PC-3 (cell line): ENCODE measurements at regions not wholly inside any gene's neighbourhood (a gene's known extent, or its start where the extent isn't known, plus 50 kb on each side); places are given as distances from the start of the nearest gene placed in this dataset.
A peak's percentile ranks its signal among the peaks of the same experiment; 100 is the strongest.

ENCODE experiments used
- ATAC-seq: fragments of 200-7000 bp; cut with Tn5 transposase; 2 replicates; pipeline ENCODE4 v1.9.1; 2020; ENCODE audit warnings: mild to moderate bottlenecking, moderate library complexity
- BruUV-seq: library from RNA; stranded (reverse); fragments of 400-500 nt; replicated peaks from 2 replicates; lab custom pipeline; 2021; lab: Mats Ljungman, UMichigan
- CTCF ChIA-PET: fragments of 300-600 bp; sonication (Branson Sonifier 250); formaldehyde crosslinking; loops from one replicate; lab custom pipeline; 2022; ENCODE audit warnings: antibody characterized with exemption; lab: Charles Lee
- POLR2A ChIA-PET: fragments of 300-600 bp; sonication (Branson Sonifier 250); formaldehyde crosslinking; loops from one replicate; lab custom pipeline; 2022; ENCODE audit warnings: antibody characterized with exemption; ENCODE audit not compliant: unreplicated experiment; lab: Charles Lee
- DNase-seq: peaks from one replicate; pipeline ENCODE4 v3.0.0-alpha.2; 2015
- H2AFZ ChIP-seq: fragments of 300-600 bp; sonication (generic); 2 replicates; pipeline ENCODE4 v1.6.0; 2016; ENCODE audit warnings: antibody characterized with exemption, low read length
- H3F3A ChIP-seq: fragments of 300-600 bp; sonication (generic); one replicate; pipeline ENCODE4 v1.6.0; 2017; ENCODE audit warnings: antibody characterized with exemption, low read length, control low read depth, mild to moderate bottlenecking; ENCODE audit not compliant: unreplicated experiment
- H3K27ac ChIP-seq: fragments of 300-600 bp; sonication (generic); 2 replicates; pipeline ENCODE4 v1.5.1; 2016; ENCODE audit warnings: mild to moderate bottlenecking, low read length
- H3K27me3 ChIP-seq: fragments of 300-600 bp; sonication (generic); 2 replicates; pipeline ENCODE4 v1.6.1; 2016; ENCODE audit warnings: low read length, mixed read lengths
- H3K36me3 ChIP-seq: fragments of 300-600 bp; sonication (generic); 2 replicates; pipeline ENCODE4 v1.6.1; 2016; ENCODE audit warnings: low read depth, mixed run types, low read length, mixed read lengths
- H3K4me1 ChIP-seq: fragments of 300-600 bp; sonication (generic); 2 replicates; pipeline ENCODE4 v1.5.1; 2016; ENCODE audit warnings: low read length; ENCODE audit not compliant: insufficient read depth
- H3K4me2 ChIP-seq: fragments of 300-600 bp; sonication (generic); 2 replicates; pipeline ENCODE4 v1.6.0; 2016; ENCODE audit warnings: low read length
- H3K4me3 ChIP-seq: fragments of 300-600 bp; sonication (generic); 2 replicates; pipeline ENCODE4 v1.5.1; 2016; ENCODE audit warnings: mild to moderate bottlenecking, low read length, mixed read lengths
- H3K79me2 ChIP-seq: fragments of 300-600 bp; sonication (generic); 2 replicates; pipeline ENCODE4 v1.6.1; 2017; ENCODE audit warnings: low read length, mixed read lengths
- H3K9ac ChIP-seq: fragments of 300-600 bp; sonication (generic); 2 replicates; pipeline ENCODE4 v1.6.0; 2016; ENCODE audit warnings: mild to moderate bottlenecking, low read length
- H3K9me2 ChIP-seq: fragments of 300-600 bp; sonication (generic); replicated peaks from 2 replicates; pipeline ENCODE4 v1.6.1; 2016; ENCODE audit warnings: mixed run types, low read length, mixed read lengths
- H3K9me3 ChIP-seq: fragments of 300-600 bp; sonication (generic); 2 replicates; pipeline ENCODE4 v1.6.1; 2016; ENCODE audit warnings: low read length, mixed read lengths
- H4K20me1 ChIP-seq: fragments of 300-600 bp; sonication (generic); 2 replicates; pipeline ENCODE4 v1.6.1; 2016; ENCODE audit warnings: low read length, mixed read lengths
- EZH2 ChIP-seq: fragments of 300-600 bp; sonication (generic); IDR thresholded peaks from one replicate; pipeline ENCODE4 v1.6.1; 2017; ENCODE audit warnings: antibody characterized with exemption, mild to moderate bottlenecking, low read length; ENCODE audit not compliant: unreplicated experiment
- EZH2phosphoT487 ChIP-seq: fragments of 300-600 bp; sonication (generic); IDR thresholded peaks from 2 replicates; pipeline ENCODE4 v1.6.1; 2018; ENCODE audit warnings: mild to moderate bottlenecking, antibody characterized with exemption, low read length, borderline replicate concordance
- intact Hi-C: fragments of 100-400 bp; cut with micrococcal nuclease; formaldehyde crosslinking; loops from 2 replicates; pipeline ENCODE4 v1.9.0; 2023
- TF ChIP-seq, protein P1 (sequence below): fragments of 300-600 bp; sonication (generic); conservative IDR thresholded peaks from 2 replicates; pipeline ENCODE4 v1.5.1; 2017; ENCODE audit warnings: antibody characterized with exemption, low read depth, mild to moderate bottlenecking, low read length

DNA sequence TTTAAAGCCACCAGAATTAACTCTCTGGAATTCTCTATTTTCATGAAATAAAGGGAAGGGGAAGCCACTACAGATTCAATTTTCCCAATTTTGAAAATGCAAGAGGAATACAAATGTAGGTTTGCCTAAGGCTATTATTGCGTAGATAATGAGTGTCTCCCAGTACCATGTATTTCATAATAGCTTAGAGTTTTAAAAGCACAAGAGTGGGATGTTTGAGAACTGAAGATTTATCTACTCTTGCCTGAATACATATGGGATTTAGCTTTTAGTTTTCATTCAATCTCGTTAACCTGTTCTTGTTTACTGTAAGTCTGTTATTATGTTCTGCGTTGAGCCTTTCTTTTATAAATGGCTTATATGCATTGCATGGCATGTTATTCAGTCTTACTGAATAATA is 795.1 kb downstream of the BRINP3 start:
- H3K9me2 ChIP-seq, result no peaks in the 10 kb centered on the region
- no peaks in the 10 kb centered on the region for H3K9me3 ChIP-seq
- no peak for DNase-seq
- no peaks in the 10 kb centered on the region for H3K36me3 ChIP-seq
- no peaks in the 10 kb centered on the region for H3K79me2 ChIP-seq
- no peak overlapping the region for H3K4me3 ChIP-seq
- intact Hi-C loops, result loop anchor here (5.0 kb wide), 1 partner anchor 250 kb away; no protein-coding TSS in a partner anchor
- no TSS peak for BruUV-seq
- ChIA-PET POLR2A (no interaction called here), CTCF (no interaction called here)
- no peak for ATAC-seq
- H3K27ac ChIP-seq, result no peak overlapping the region
- TF ChIP-seq EZH2phosphoT487, result no peak
- no peak for TF ChIP-seq EZH2
- TF ChIP-seq, protein P1, sequence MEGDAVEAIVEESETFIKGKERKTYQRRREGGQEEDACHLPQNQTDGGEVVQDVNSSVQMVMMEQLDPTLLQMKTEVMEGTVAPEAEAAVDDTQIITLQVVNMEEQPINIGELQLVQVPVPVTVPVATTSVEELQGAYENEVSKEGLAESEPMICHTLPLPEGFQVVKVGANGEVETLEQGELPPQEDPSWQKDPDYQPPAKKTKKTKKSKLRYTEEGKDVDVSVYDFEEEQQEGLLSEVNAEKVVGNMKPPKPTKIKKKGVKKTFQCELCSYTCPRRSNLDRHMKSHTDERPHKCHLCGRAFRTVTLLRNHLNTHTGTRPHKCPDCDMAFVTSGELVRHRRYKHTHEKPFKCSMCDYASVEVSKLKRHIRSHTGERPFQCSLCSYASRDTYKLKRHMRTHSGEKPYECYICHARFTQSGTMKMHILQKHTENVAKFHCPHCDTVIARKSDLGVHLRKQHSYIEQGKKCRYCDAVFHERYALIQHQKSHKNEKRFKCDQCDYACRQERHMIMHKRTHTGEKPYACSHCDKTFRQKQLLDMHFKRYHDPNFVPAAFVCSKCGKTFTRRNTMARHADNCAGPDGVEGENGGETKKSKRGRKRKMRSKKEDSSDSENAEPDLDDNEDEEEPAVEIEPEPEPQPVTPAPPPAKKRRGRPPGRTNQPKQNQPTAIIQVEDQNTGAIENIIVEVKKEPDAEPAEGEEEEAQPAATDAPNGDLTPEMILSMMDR, result no peak
- no peaks in the 10 kb centered on the region for H3K27me3 ChIP-seq
- no peaks in the 10 kb centered on the region for H4K20me1 ChIP-seq
- no peak overlapping the region for H3K4me2 ChIP-seq
- no peak overlapping the region for H3K9ac ChIP-seq
- no peaks in the 10 kb centered on the region for H3K4me1 ChIP-seq
- H2AFZ ChIP-seq, result no peak overlapping the region
- H3F3A ChIP-seq, result no peaks in the 10 kb centered on the region

DNA sequence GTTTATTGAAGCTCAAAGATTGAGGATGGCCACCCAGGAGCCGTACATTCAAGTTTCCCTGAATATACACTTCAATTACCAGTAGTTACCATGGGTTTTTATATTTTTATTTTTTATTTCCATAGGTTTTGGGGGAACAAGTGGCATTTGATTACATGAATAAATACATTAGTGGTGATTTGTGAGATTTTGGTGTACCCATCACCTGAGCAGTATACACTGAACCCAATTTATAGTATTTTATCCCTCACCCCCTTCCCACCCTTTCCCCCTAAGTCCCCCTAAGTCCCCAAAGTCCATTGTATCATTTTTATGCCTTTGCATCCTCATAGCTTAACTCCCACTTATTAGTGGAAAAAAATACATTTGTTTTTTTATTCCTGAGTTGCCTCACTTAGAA is 791.4 kb downstream of the BRINP3 start:
- Histone ChIP-seq H3K27me3 (no peaks in the 10 kb centered on the region), H4K20me1 (no peaks in the 10 kb centered on the region), H3K9me3 (no peaks in the 10 kb centered on the region), H3K36me3 (no peaks in the 10 kb centered on the region), H3K9me2 (no peaks in the 10 kb centered on the region), H3K4me3 (no peak overlapping the region), H3K79me2 (no peaks in the 10 kb centered on the region), H3K27ac (no peak overlapping the region), H3K4me2 (no peak overlapping the region), H3F3A (no peaks in the 10 kb centered on the region), H3K9ac (no peak overlapping the region), H3K4me1 (no peaks in the 10 kb centered on the region), H2AFZ (no peak overlapping the region)
- no TSS peak for BruUV-seq
- intact Hi-C loops, result no loop called here
- CTCF ChIA-PET, result no interaction called here
- POLR2A ChIA-PET, result no interaction called here
- DNase-seq (no peak), ATAC-seq (no peak)
- TF ChIP-seq EZH2phosphoT487 (no peak), EZH2 (no peak)
- TF ChIP-seq, protein P1, result no peak

DNA sequence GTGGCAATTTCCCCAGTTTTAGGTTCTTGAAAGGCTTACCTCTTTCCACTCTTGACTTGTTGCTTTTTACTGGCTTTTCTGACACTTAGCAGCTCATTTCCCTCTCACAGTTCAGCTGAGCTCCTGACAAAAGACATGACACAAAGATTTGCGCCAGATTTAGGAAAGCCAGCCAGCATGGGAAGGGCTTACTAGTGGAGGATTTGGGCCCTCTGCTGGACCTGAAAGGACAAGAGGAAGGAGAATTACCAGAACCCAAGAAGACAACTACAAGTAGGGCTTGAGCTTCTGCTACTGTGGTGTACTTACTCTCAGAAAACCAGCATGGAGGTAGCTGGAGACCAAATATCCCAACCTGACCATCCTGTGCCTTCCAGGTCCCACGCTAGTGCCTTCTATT is 784.5 kb downstream of the BRINP3 start:
- H3K79me2 ChIP-seq, result no peaks in the 10 kb centered on the region
- DNase-seq, result peak; percentile 9
- H2AFZ ChIP-seq, result no peak overlapping the region
- ChIA-PET CTCF (no interaction called here), POLR2A (interaction anchor here (0.6 kb wide), 1 partner anchor 245 kb away, joined by 5 read pairs; no protein-coding TSS in a partner anchor)
- no peak overlapping the region for H3K4me2 ChIP-seq
- H3K27ac ChIP-seq, result no peak overlapping the region
- BruUV-seq, result no TSS peak
- no peaks in the 10 kb centered on the region for H3K4me1 ChIP-seq
- TF ChIP-seq EZH2 (no peak), EZH2phosphoT487 (no peak)
- TF ChIP-seq, protein P1, result peak; percentile 25; the same call in 1 of the 2 replicates
- H3K9ac ChIP-seq, result no peak overlapping the region
- no peak for ATAC-seq
- H3K27me3 ChIP-seq, result no peaks in the 10 kb centered on the region
- no peaks in the 10 kb centered on the region for H3F3A ChIP-seq
- no peaks in the 10 kb centered on the region for H3K36me3 ChIP-seq
- H4K20me1 ChIP-seq, result no peaks in the 10 kb centered on the region
- H3K9me3 ChIP-seq, result no peaks in the 10 kb centered on the region
- intact Hi-C loops, result no loop called here
- H3K9me2 ChIP-seq, result no peaks in the 10 kb centered on the region
- no peak overlapping the region for H3K4me3 ChIP-seq
